Heart left ventricle (tissue), 13 donors: ENCODE measurements at regions not wholly inside any gene's neighbourhood (a gene's known extent, or its start where the extent isn't known, plus 50 kb on each side); places are given as distances from the start of the nearest gene placed in this dataset.

Experiments
- POLR2A ChIP-seq, 2 donors: fragments of 450-650 bp; IDR thresholded peaks; one replicate each; pipeline ENCODE4 v1.6.1; 2017; ENCODE audit warnings: antibody characterized with exemption in 2 of 2, mild to moderate bottlenecking in 2 of 2, moderate library complexity in 2 of 2
- TF ChIP-seq, protein P1 (sequence below), 12 donors: fragments of 200-600 bp; sonication (generic) in 4 of 12; IDR thresholded peaks; one replicate each; pipeline versions ENCODE4 v1.5.0 to v1.8.0; 2018 to 2022; ENCODE audit warnings: antibody characterized with exemption in 12 of 12, mild to moderate bottlenecking in 5 of 12
- donor health status: ischemic (EF 13 %, LVEDD 7.1; RV severe dilation, severe dysfunction).
- donor health status: DM: no; HTN: yes; CAD: no.
- donor health status: DM: no; HTN: no; CAD: no.
- donor health status: ischemic (EF 25% LVEDD 6.9; RV normal size, moderate dysfunction).
- donor health status: ischemic (EF 25% LVEDD 5.7; RV mildly dilated, moderate dysfunction).
- donor health status: ischemic (EF 35%, LVEDD 5.7; RV mildly dilated, moderate dysfunction).
- donor health status: nonischemic (EF 11% LVEDD 7.7; RV severe dilation, severe dysfunction).
- donor health status: DM: yes; HTN: yes; CAD: no.
- donor health status: PGD.
- donor health status: ischemic (EF 29% LVEDD 5.4; RV normal size, mild dysfunction).
- donor health status: nonischemic (EF 23%, LVEDD 6.1; RV moderate dilation, normal function).

DNA sequence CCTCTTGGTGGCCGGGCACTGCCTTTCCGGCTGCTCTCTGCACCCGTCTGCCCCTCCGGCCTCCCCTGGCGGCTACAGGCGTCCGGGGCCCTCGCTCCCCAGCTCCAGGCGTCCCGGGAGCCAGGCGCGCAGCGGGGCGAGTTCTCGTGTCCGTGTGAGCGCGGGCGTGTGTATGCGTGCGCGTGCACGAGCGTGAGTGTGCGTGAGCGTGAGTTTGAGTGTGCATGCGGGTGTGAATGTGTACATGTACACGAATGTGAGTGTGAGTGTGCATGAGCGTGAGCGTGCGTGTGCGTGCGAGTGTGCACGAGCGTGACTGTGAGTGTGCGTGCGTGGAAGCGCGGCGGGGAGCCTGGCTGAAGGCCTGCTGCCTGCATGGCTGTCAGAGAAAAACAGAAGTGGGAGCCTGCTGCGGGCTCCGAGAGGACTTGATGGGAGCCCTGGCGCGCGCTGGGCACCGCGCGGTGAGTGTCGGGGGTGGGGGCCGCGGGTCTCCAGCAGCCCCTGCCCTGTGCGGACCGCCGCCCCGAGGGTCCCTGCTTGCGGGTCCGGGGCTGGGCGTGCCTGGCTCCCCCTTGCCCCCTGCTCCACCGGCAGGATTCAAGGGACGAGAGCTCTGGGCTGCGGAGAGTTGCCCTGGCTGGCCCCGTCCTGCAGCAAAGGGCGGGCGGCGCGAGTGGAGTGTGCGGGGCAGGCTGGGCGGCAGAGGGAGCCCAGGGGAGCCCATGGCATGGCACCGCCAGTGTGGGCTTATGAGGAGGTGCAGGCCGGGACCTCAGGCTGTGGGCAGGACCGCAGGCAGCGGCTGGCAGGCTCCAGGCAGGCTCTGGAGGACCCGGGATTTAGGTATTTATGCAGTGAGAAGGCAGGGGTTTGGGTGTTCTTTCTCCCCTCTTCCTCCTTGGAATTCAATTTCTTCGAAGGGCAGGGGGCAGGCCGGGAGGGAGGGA lies 75.8 kb upstream of the EN2 start:
- TF ChIP-seq, protein P1, sequence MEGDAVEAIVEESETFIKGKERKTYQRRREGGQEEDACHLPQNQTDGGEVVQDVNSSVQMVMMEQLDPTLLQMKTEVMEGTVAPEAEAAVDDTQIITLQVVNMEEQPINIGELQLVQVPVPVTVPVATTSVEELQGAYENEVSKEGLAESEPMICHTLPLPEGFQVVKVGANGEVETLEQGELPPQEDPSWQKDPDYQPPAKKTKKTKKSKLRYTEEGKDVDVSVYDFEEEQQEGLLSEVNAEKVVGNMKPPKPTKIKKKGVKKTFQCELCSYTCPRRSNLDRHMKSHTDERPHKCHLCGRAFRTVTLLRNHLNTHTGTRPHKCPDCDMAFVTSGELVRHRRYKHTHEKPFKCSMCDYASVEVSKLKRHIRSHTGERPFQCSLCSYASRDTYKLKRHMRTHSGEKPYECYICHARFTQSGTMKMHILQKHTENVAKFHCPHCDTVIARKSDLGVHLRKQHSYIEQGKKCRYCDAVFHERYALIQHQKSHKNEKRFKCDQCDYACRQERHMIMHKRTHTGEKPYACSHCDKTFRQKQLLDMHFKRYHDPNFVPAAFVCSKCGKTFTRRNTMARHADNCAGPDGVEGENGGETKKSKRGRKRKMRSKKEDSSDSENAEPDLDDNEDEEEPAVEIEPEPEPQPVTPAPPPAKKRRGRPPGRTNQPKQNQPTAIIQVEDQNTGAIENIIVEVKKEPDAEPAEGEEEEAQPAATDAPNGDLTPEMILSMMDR (IDR thresholded peaks at IDR 0.05) = no peak
- TF ChIP-seq POLR2A (IDR thresholded peaks at IDR 0.05) = no peak
